HUES64 (cell line): ENCODE measurements at regions not wholly inside any gene's neighbourhood (a gene's known extent, or its start where the extent isn't known, plus 50 kb on each side); places are given as distances from the start of the nearest gene placed in this dataset.
"Not testable (repeated sequence)": the region's sequence is repeated elsewhere in the genome, so short reads cannot be mapped to it uniquely, and the experiment has no call there.

ENCODE experiments used
- H3K27ac ChIP-seq: 2 replicates; pipeline ENCODE4 v1.7.0; 2013; ENCODE audit warnings: low read depth, low read length, inconsistent platforms
- H3K27me3 ChIP-seq: 2 replicates; pipeline ENCODE4 v1.6.1; 2013; ENCODE audit warnings: mild to moderate bottlenecking, low read length; ENCODE audit not compliant: insufficient read depth
- H3K36me3 ChIP-seq: 2 replicates; pipeline ENCODE4 v1.6.1; 2013; ENCODE audit warnings: mild to moderate bottlenecking, low read length; ENCODE audit not compliant: insufficient read depth
- H3K4me1 ChIP-seq: 2 replicates; pipeline ENCODE4 v1.6.1; 2013; ENCODE audit warnings: mild to moderate bottlenecking, low read length, moderate library complexity; ENCODE audit not compliant: insufficient read depth
- H3K4me3 ChIP-seq: 2 replicates; pipeline ENCODE4 v1.5.1; 2013; ENCODE audit warnings: mild to moderate bottlenecking, low read length, moderate library complexity
- H3K9ac ChIP-seq: 2 replicates; pipeline ENCODE4 v1.6.1; 2013; ENCODE audit warnings: mild to moderate bottlenecking, low read depth, low read length
- H3K9me3 ChIP-seq: 2 replicates; pipeline ENCODE4 v1.6.1; 2013; ENCODE audit warnings: low read depth, low read length; ENCODE audit not compliant: insufficient read depth
- WGBS: fragments of 150-250, 120-280 bp; methylation state at CpG from one replicate; pipeline ENCODE4 v1.1.7; 2013; ENCODE audit warnings: missing lambda C conversion rate; 5-methylcytosine and 5-hydroxymethylcytosine counted together

- H3K36me3 ChIP-seq, H3K9ac ChIP-seq, H3K9me3 ChIP-seq, H3K4me1 ChIP-seq, H3K4me3 ChIP-seq, H3K27ac ChIP-seq, H3K27me3 ChIP-seq: not testable (repeated sequence)
- WGBS, result 85% methylated on average over 2 of the region's 2 CpGs
Measured at GRCh38 chr11:67940440-67940839, 63.5 kb downstream of the UNC93B1 start.

- H3K9me3 ChIP-seq, H3K4me1 ChIP-seq, H3K9ac ChIP-seq, H3K4me3 ChIP-seq, H3K36me3 ChIP-seq, H3K27me3 ChIP-seq, H3K27ac ChIP-seq: not testable (repeated sequence)
- 60% methylated on average over 1 of the region's 4 CpGs for WGBS
Measured at GRCh38 chr11:67938964-67939363, 64.9 kb downstream of the UNC93B1 start.

GRCh38 chr11:67938371-67938770 lies 65.5 kb downstream of the UNC93B1 start:
- not testable (repeated sequence) for H3K4me1 ChIP-seq, H3K9me3 ChIP-seq, H3K36me3 ChIP-seq, H3K9ac ChIP-seq, H3K4me3 ChIP-seq, H3K27ac ChIP-seq, H3K27me3 ChIP-seq
- WGBS, result 83% methylated on average over 3 of the region's 3 CpGs

- 43% methylated on average over 6 of the region's 7 CpGs for WGBS
- H3K4me1 ChIP-seq, H3K27me3 ChIP-seq: not testable (repeated sequence)
Measured at GRCh38 chr11:67923565-67923964, 80.3 kb downstream of the UNC93B1 start.

GRCh38 chr11:67920546-67920945 lies 83.4 kb downstream of the UNC93B1 start:
- WGBS, result 84% methylated on average over 5 of the region's 6 CpGs
- H3K27me3 ChIP-seq, H3K9ac ChIP-seq, H3K4me1 ChIP-seq, H3K36me3 ChIP-seq, H3K9me3 ChIP-seq, H3K4me3 ChIP-seq, H3K27ac ChIP-seq: not testable (repeated sequence)

More at GRCh38 chr11:67923565-67923964, 80.3 kb downstream of the UNC93B1 start:
- not testable (repeated sequence) for H3K9me3 ChIP-seq, H3K36me3 ChIP-seq, H3K4me3 ChIP-seq, H3K27ac ChIP-seq, H3K9ac ChIP-seq

- H3K27ac ChIP-seq, H3K4me1 ChIP-seq, H3K9me3 ChIP-seq, H3K27me3 ChIP-seq, H3K9ac ChIP-seq, H3K4me3 ChIP-seq, H3K36me3 ChIP-seq: not testable (repeated sequence)
- 91% methylated on average over 3 of the region's 3 CpGs for WGBS
Measured at GRCh38 chr11:67912184-67912583, 91.7 kb downstream of the UNC93B1 start.

GRCh38 chr11:67911211-67911610 lies 92.7 kb downstream of the UNC93B1 start:
- H3K9me3 ChIP-seq, H3K27ac ChIP-seq: not testable (repeated sequence)
- WGBS, result 88% methylated on average over 2 of the region's 2 CpGs

GRCh38 chr11:67910803-67911202 lies 93.1 kb downstream of the UNC93B1 start:
- not testable (repeated sequence) for H3K9ac ChIP-seq, H3K27ac ChIP-seq, H3K36me3 ChIP-seq, H3K4me3 ChIP-seq, H3K27me3 ChIP-seq, H3K4me1 ChIP-seq, H3K9me3 ChIP-seq
- WGBS, result 100% methylated on average over 1 of the region's 1 CpG

More at GRCh38 chr11:67911211-67911610, 92.7 kb downstream of the UNC93B1 start:
- not testable (repeated sequence) for H3K27me3 ChIP-seq, H3K36me3 ChIP-seq, H3K4me1 ChIP-seq, H3K9ac ChIP-seq, H3K4me3 ChIP-seq

GRCh38 chr11:67906969-67907368 lies 96.9 kb downstream of the UNC93B1 start:
- WGBS, result 60% methylated on average over 1 of the region's 1 CpG

GRCh38 chr11:67899462-67899861 lies 104.4 kb downstream of the UNC93B1 start:
- not testable (repeated sequence) for H3K27ac ChIP-seq, H3K9me3 ChIP-seq, H3K27me3 ChIP-seq, H3K4me3 ChIP-seq, H3K36me3 ChIP-seq, H3K9ac ChIP-seq, H3K4me1 ChIP-seq
- WGBS, result 47% methylated on average over 2 of the region's 2 CpGs

More at GRCh38 chr11:67906969-67907368, 96.9 kb downstream of the UNC93B1 start:
- H3K27ac ChIP-seq, H3K36me3 ChIP-seq, H3K4me1 ChIP-seq, H3K9ac ChIP-seq, H3K9me3 ChIP-seq, H3K27me3 ChIP-seq, H3K4me3 ChIP-seq: not testable (repeated sequence)

- 75% methylated on average over 1 of the region's 1 CpG for WGBS
- H3K9ac ChIP-seq, H3K27ac ChIP-seq, H3K9me3 ChIP-seq, H3K27me3 ChIP-seq, H3K4me1 ChIP-seq, H3K36me3 ChIP-seq, H3K4me3 ChIP-seq: not testable (repeated sequence)
Measured at GRCh38 chr11:67893487-67893886, 110.4 kb downstream of the UNC93B1 start.

GRCh38 chr11:67889646-67890045 lies 114.3 kb downstream of the UNC93B1 start:
- H3K27me3 ChIP-seq, H3K9me3 ChIP-seq, H3K36me3 ChIP-seq, H3K4me3 ChIP-seq, H3K9ac ChIP-seq, H3K27ac ChIP-seq, H3K4me1 ChIP-seq: not testable (repeated sequence)
- 86% methylated on average over 3 of the region's 4 CpGs for WGBS
